Astrocyte of the hippocampus (primary cell): ENCODE measurements at regions not wholly inside any gene's neighbourhood (a gene's known extent, or its start where the extent isn't known, plus 50 kb on each side); places are given as distances from the start of the nearest gene placed in this dataset.

Source experiments
- DNase-seq: peaks from one replicate; pipeline ENCODE4 v3.0.0; 2011; ENCODE audit warnings: low read depth, low spot score

- no peak for DNase-seq
Observed at GRCh38 chr1:182127656-182128055, 66.1 kb upstream of the ZNF648 start.

GRCh38 chr1:182126272-182126800, 64.8 kb upstream of the ZNF648 start:
- no peak for DNase-seq

GRCh38 chr1:182122913-182123260, 61.4 kb upstream of the ZNF648 start:
- DNase-seq: peak; percentile 43

- DNase-seq: peak; percentile 26
Observed at GRCh38 chr1:182122256-182122912, 60.9 kb upstream of the ZNF648 start.

GRCh38 chr1:182121787-182122186, 60.3 kb upstream of the ZNF648 start:
- DNase-seq: no peak

- peak; percentile 80 for DNase-seq
Observed at GRCh38 chr1:182120411-182121258, 59.1 kb upstream of the ZNF648 start.

GRCh38 chr1:182119631-182120030, 58.1 kb upstream of the ZNF648 start:
- DNase-seq: no peak

- no peak for DNase-seq
Observed at GRCh38 chr1:182118851-182119250, 57.3 kb upstream of the ZNF648 start.

GRCh38 chr1:182114627-182115023, 53.1 kb upstream of the ZNF648 start:
- DNase-seq: no peak

- peak; percentile 80 for DNase-seq
Observed at GRCh38 chr1:182113879-182114626, 52.5 kb upstream of the ZNF648 start.

- DNase-seq: no peak
Observed at GRCh38 chr1:182111496-182111895, 50.0 kb upstream of the ZNF648 start.
